Heart left ventricle (tissue), 16 donors: ENCODE measurements at regions not wholly inside any gene's neighbourhood (a gene's known extent, or its start where the extent isn't known, plus 50 kb on each side); places are given as distances from the start of the nearest gene placed in this dataset.

Experiments used
- ATAC-seq, 4 donors: fragments of 200-7000 bp; cut with Tn5 transposase; one replicate each; pipeline ENCODE4 v1.9.1; 2020 to 2022; ENCODE audit warnings: moderate library complexity in 4 of 4, mild to moderate bottlenecking in 3 of 4, moderate number of reproducible peaks in 1 of 4
- DNase-seq, 5 donors: peaks; one replicate each; pipeline ENCODE4 v3.0.0-alpha.2; 2020
- H3K27ac ChIP-seq, 12 donors: fragments of 200-600 bp; sonication (generic) in 4 of 12; one replicate each; pipeline versions ENCODE4 v1.5.0 to v1.8.0; 2016 to 2022; ENCODE audit warnings: mild to moderate bottlenecking in 2 of 12
- H3K27me3 ChIP-seq, 9 donors: fragments of 200-600 bp; sonication (generic) in 2 of 9; one replicate each; pipeline versions ENCODE4 v1.5.1 to v1.8.0; 2016 to 2022; ENCODE audit warnings: mild to moderate bottlenecking in 3 of 9
- H3K36me3 ChIP-seq, 9 donors: fragments of 200-600 bp; sonication (generic) in 2 of 9; one replicate each; pipeline versions ENCODE4 v1.5.0 to v1.8.0; 2018 to 2022; ENCODE audit warnings: mild to moderate bottlenecking in 2 of 9
- H3K4me1 ChIP-seq, 12 donors: fragments of 200-600 bp; sonication (generic) in 4 of 12; one replicate each; pipeline versions ENCODE4 v1.5.0 to v1.8.0; 2016 to 2022; ENCODE audit warnings: mild to moderate bottlenecking in 3 of 12
- H3K4me3 ChIP-seq, 12 donors: fragments of 200-600 bp; sonication (generic) in 4 of 12; one replicate each; pipeline versions ENCODE4 v1.5.0 to v1.8.0; 2017 to 2022; ENCODE audit warnings: mild to moderate bottlenecking in 9 of 12, moderate library complexity in 4 of 12
- H3K9me3 ChIP-seq, 12 donors: fragments of 200-600 bp; sonication (generic) in 4 of 12; one replicate each; pipeline versions ENCODE4 v1.5.0 to v1.8.0; 2016 to 2022; ENCODE audit warnings: mild to moderate bottlenecking in 1 of 12
- CTCF ChIP-seq, 12 donors: fragments of 200-600 bp; sonication (generic) in 4 of 12; IDR thresholded peaks; one replicate each; pipeline versions ENCODE4 v1.5.0 to v1.8.0; 2018 to 2022; ENCODE audit warnings: antibody characterized with exemption in 12 of 12, mild to moderate bottlenecking in 5 of 12
- POLR2A ChIP-seq, 2 donors: fragments of 450-650 bp; IDR thresholded peaks; one replicate each; pipeline ENCODE4 v1.6.1; 2017; ENCODE audit warnings: antibody characterized with exemption in 2 of 2, mild to moderate bottlenecking in 2 of 2, moderate library complexity in 2 of 2
- WGBS, 4 donors: extraction: QIAGEN DNeasy Blood & Tissue Kit in 2 of 4; methylation state at CpG; one replicate each; pipeline versions ENCODE4 v1.1.5 to v1.1.7; 2013 to 2018; 5-methylcytosine and 5-hydroxymethylcytosine counted together
- intact Hi-C, 10 donors: fragments of 100-400 bp; cut with DNase I; formaldehyde crosslinking; loops; one replicate each; pipeline versions ENCODE4 v1.11.1 to v1.14.2; 2022
- donor health status: ischemic (EF 13 %, LVEDD 7.1; RV severe dilation, severe dysfunction).
- donor health status: healthy with polysubstance abuse.
- donor health status: DM: no; HTN: yes; CAD: no.
- donor health status: DM: no; HTN: no; CAD: no.
- donor health status: ischemic (EF 25% LVEDD 6.9; RV normal size, moderate dysfunction).
- donor health status: ischemic (EF 25% LVEDD 5.7; RV mildly dilated, moderate dysfunction).
- donor health status: healthy.
- donor health status: DM: yes; HTN: yes; CAD: no.
- donor health status: ischemic (EF 35%, LVEDD 5.7; RV mildly dilated, moderate dysfunction).
- donor health status: nonischemic (EF 11% LVEDD 7.7; RV severe dilation, severe dysfunction).
- donor health status: DM: yes; HTN: yes; CAD: no.
- donor health status: PGD.
- donor health status: ischemic (EF 29% LVEDD 5.4; RV normal size, mild dysfunction).
- donor health status: nonischemic (EF 23%, LVEDD 6.1; RV moderate dilation, normal function).

- intact Hi-C loops: no loop called here
- Histone ChIP-seq H3K36me3 (no peaks in the 10 kb centered on the region), H3K27me3 (peaks cover 0 to 3% (median 0%) of the 10 kb centered on the region in 9 donors), H3K27ac (no peak overlapping the region), H3K4me3 (no peak overlapping the region), H3K4me1 (no peaks in the 10 kb centered on the region), H3K9me3 (no peaks in the 10 kb centered on the region)
- no peak for DNase-seq
- no peak for ATAC-seq
- 70 to 78% (median 73%) methylated on average over 11 to 15 of the region's 15 CpGs for WGBS, 4 donors
- no peak for TF ChIP-seq CTCF (IDR thresholded peaks at IDR 0.05)
- no peak for TF ChIP-seq POLR2A (IDR thresholded peaks at IDR 0.05)
Measured at GRCh38 chr13:19048381-19048780, 133.2 kb downstream of the TUBA3C start.

GRCh38 chr13:19023115-19023514 is 158.5 kb downstream of the TUBA3C start:
- TF ChIP-seq CTCF (IDR thresholded peaks at IDR 0.05) (no peak), POLR2A (IDR thresholded peaks at IDR 0.05) (no peak)
- Histone ChIP-seq H3K27me3 (peaks cover 0 to 8% (median 0%) of the 10 kb centered on the region in 9 donors), H3K36me3 (no peaks in the 10 kb centered on the region), H3K4me1 (no peaks in the 10 kb centered on the region), H3K9me3 (peaks cover 0 to 2% (median 0%) of the 10 kb centered on the region in 12 donors), H3K4me3 (no peak overlapping the region), H3K27ac (no peak overlapping the region)
- 14 to 49% (median 33%) methylated on average over 2 of the region's 2 CpGs for WGBS, 4 donors
- intact Hi-C loops: no loop called here
- no peak for ATAC-seq
- no peak for DNase-seq

- Histone ChIP-seq H3K36me3 (no peaks in the 10 kb centered on the region), H3K4me1 (no peaks in the 10 kb centered on the region), H3K9me3 (peaks cover 0 to 2% (median 0%) of the 10 kb centered on the region in 12 donors), H3K27me3 (peaks cover 0 to 8% (median 0%) of the 10 kb centered on the region in 9 donors), H3K27ac (no peak overlapping the region), H3K4me3 (no peak overlapping the region)
- 37 to 64% (median 56%) methylated on average over 4 of the region's 4 CpGs for WGBS, 4 donors
- ATAC-seq (no peak), DNase-seq (no peak)
- TF ChIP-seq CTCF (IDR thresholded peaks at IDR 0.05) (no peak), POLR2A (IDR thresholded peaks at IDR 0.05) (no peak)
- intact Hi-C loops: no loop called here
Measured at GRCh38 chr13:19020988-19021387, 160.6 kb downstream of the TUBA3C start.

GRCh38 chr13:18998389-18998788 is 183.2 kb downstream of the TUBA3C start:
- WGBS, 4 donors: 59 to 78% (median 68%) methylated on average over 6 of the region's 6 CpGs
- H3K27ac ChIP-seq: no peak overlapping the region
- TF ChIP-seq CTCF (IDR thresholded peaks at IDR 0.05) (no peak), POLR2A (IDR thresholded peaks at IDR 0.05) (no peak)
- DNase-seq (no peak), ATAC-seq (no peak)
- no peaks in the 10 kb centered on the region for H3K36me3 ChIP-seq
- no peak overlapping the region for H3K4me3 ChIP-seq
- peaks cover 0 to 3% (median 0%) of the 10 kb centered on the region in 9 donors for H3K27me3 ChIP-seq
- peaks cover 0 to 48% (median 6%) of the 10 kb centered on the region in 12 donors for H3K9me3 ChIP-seq
- intact Hi-C loops: no loop called here
- H3K4me1 ChIP-seq: peaks cover 0 to 12% (median 0%) of the 10 kb centered on the region in 12 donors
